Nephron progenitor cell (in vitro differentiated cells): ENCODE measurements at regions not wholly inside any gene's neighbourhood (a gene's known extent, or its start where the extent isn't known, plus 50 kb on each side); places are given as distances from the start of the nearest gene placed in this dataset.
"Not testable (repeated sequence)": the region's sequence is repeated elsewhere in the genome, so short reads cannot be mapped to it uniquely, and the experiment has no call there.

Experiments
- DNase-seq: peaks from one replicate; pipeline ENCODE4 v3.0.0; 2021
- H3K27ac Mint-ChIP-seq: 2 replicates; pipeline ENCODE4 v1.8.0; 2021; ENCODE audit warnings: mild to moderate bottlenecking, moderate library complexity, mixed read lengths
- H3K27me3 Mint-ChIP-seq: 2 replicates; pipeline ENCODE4 v1.8.0; 2021; ENCODE audit warnings: mild to moderate bottlenecking, low read depth, mixed read lengths; ENCODE audit not compliant: poor library complexity
- H3K36me3 Mint-ChIP-seq: 2 replicates; pipeline ENCODE4 v1.8.0; 2021; ENCODE audit warnings: low read depth, mixed read lengths
- H3K4me1 Mint-ChIP-seq: 2 replicates; pipeline ENCODE4 v1.8.0; 2021; ENCODE audit warnings: mixed read lengths
- H3K4me3 Mint-ChIP-seq: 2 replicates; pipeline ENCODE4 v1.8.0; 2021; ENCODE audit warnings: mild to moderate bottlenecking, moderate library complexity, mixed read lengths
- H3K9me3 Mint-ChIP-seq: 2 replicates; pipeline ENCODE4 v1.8.0; 2021; ENCODE audit warnings: mild to moderate bottlenecking, moderate library complexity, mixed read lengths
- CTCF ChIP-seq: fragments of 200-600 bp; sonication (generic); IDR thresholded peaks from 2 replicates; pipeline ENCODE4 v1.5.0; 2021; ENCODE audit warnings: antibody characterized with exemption

DNA sequence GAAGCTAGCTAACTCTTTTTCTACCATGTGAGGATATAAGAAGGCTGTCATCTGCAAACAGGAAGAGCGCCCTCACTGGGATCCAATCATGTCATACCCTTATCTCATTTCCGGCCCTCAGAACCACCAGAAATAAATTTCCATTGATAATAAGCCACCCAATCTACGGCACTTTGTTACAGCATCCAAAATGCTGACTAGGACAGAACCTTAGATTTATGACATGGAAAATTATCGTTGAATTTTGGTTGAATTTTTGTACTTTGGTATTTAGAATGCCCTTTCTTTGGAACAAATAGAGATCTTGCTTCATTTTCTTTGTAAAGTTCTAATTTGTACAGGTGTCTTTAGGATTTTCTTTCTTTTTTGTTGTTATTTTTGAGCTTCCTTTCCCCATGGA lies 53.3 kb upstream of the CYLC2 start:
- Mint-ChIP-seq H3K9me3 (no peaks in the 10 kb centered on the region), H3K4me1 (no peaks in the 10 kb centered on the region), H3K36me3 (no peaks in the 10 kb centered on the region), H3K27me3 (no peaks in the 10 kb centered on the region), H3K4me3 (no peak overlapping the region), H3K27ac (no peak overlapping the region)
- no peak for DNase-seq
- TF ChIP-seq CTCF, result no peak

DNA sequence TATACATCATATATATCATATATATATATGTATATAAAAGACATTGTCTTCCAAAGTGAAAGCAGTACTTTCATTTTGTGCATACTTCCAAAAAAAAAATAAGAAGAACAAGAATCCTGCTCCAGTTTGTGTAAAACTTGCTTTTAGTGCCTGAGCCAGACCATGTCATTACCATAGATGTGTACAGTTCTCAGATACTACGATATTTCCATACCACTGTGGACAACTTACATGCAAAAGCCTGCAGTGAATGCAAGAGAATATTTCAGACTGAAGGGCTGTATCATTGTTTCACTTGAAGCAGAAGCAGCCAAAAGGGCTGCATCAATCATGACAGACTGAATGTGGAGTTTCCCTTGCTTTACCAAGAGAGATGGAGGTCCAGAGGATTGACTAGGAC lies 72.6 kb upstream of the CYLC2 start:
- no peak overlapping the region for H3K27ac Mint-ChIP-seq
- TF ChIP-seq CTCF, result no peak
- H3K36me3 Mint-ChIP-seq, result no peaks in the 10 kb centered on the region
- no peak overlapping the region for H3K4me3 Mint-ChIP-seq
- H3K4me1 Mint-ChIP-seq, result no peaks in the 10 kb centered on the region
- no peak for DNase-seq
- H3K27me3 Mint-ChIP-seq, result no peaks in the 10 kb centered on the region
- H3K9me3 Mint-ChIP-seq, result peaks cover under 1% of the 10 kb centered on the region

DNA sequence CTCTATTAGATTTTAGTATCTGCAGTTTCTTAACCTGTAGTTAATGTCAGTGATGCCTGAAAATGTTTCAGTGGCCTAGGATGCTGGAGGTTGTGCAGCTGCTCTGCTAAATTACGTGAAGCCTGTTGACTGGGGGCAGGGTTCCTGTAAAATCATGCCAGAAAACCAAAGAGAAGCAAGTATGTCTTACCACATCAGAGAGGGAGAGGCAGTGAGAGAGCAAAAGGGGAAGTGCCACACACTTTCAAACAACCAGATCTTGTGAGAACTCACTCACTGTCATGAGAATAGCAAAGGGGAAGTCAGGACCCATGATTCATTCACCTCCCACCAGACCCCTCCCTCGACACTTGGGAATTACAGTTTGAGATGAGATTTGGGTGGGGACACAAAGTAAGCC lies 83.9 kb upstream of the CYLC2 start:
- no peak overlapping the region for H3K4me3 Mint-ChIP-seq
- no peaks in the 10 kb centered on the region for H3K36me3 Mint-ChIP-seq
- no peak for TF ChIP-seq CTCF
- H3K4me1 Mint-ChIP-seq, result no peaks in the 10 kb centered on the region
- no peak for DNase-seq
- H3K27ac Mint-ChIP-seq, result no peak overlapping the region
- H3K9me3 Mint-ChIP-seq, result no peaks in the 10 kb centered on the region
- H3K27me3 Mint-ChIP-seq, result no peaks in the 10 kb centered on the region

GRCh38 chr9:102905795-102906194 lies 89.3 kb upstream of the CYLC2 start:
- not testable (repeated sequence) for H3K4me1 Mint-ChIP-seq

DNA sequence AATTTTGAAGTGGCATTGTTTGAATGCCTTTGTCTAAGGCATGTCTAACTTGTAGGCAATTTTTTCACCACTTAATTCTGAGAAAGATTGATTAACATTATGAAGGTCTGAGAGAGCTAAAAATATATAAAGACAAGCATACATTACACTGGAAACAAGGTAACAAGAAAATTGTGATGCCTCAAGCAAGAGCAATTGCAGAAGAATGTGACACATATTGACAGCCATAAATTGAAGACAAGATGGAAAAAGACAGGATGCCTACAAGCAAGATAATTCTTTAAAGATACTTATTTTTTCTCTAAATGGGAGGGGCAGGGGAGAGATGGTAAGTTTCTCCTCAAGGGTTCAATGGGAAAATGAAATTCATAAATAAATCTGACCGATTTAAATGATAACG lies 103.1 kb upstream of the CYLC2 start:
- H3K4me1 Mint-ChIP-seq, result no peaks in the 10 kb centered on the region
- H3K27me3 Mint-ChIP-seq, result no peaks in the 10 kb centered on the region
- DNase-seq, result no peak
- no peak overlapping the region for H3K4me3 Mint-ChIP-seq
- TF ChIP-seq CTCF, result no peak
- H3K27ac Mint-ChIP-seq, result no peak overlapping the region
- no peaks in the 10 kb centered on the region for H3K9me3 Mint-ChIP-seq
- no peaks in the 10 kb centered on the region for H3K36me3 Mint-ChIP-seq

More at GRCh38 chr9:102905795-102906194, 89.3 kb upstream of the CYLC2 start:
- H3K36me3 Mint-ChIP-seq, H3K4me3 Mint-ChIP-seq, DNase-seq, H3K27me3 Mint-ChIP-seq, H3K27ac Mint-ChIP-seq: not testable (repeated sequence)
- peaks cover 29% of the 10 kb centered on the region for H3K9me3 Mint-ChIP-seq

DNA sequence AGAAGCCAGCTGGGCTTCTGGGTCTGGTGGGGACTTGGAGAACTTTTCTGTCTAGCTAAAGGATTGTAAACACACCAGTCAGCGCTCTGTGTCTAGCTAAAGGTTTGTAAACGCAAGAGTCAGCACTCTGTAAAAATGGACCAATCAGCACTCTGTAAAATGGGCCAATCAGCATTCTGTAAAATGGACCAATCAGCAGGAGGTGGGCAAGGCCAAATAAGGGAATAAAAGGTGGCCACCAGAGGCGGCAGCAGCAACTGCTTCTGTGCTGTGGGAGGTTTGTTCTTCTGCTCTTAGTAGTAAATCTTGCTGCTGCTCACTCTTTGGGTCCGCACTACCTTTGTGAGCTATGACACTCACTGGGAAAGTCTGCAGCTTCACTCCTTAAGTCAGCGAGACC lies 106.4 kb upstream of the CYLC2 start:
- H3K4me1 Mint-ChIP-seq, H3K27me3 Mint-ChIP-seq, H3K27ac Mint-ChIP-seq, H3K4me3 Mint-ChIP-seq, H3K36me3 Mint-ChIP-seq, H3K9me3 Mint-ChIP-seq, DNase-seq: not testable (repeated sequence)

DNA sequence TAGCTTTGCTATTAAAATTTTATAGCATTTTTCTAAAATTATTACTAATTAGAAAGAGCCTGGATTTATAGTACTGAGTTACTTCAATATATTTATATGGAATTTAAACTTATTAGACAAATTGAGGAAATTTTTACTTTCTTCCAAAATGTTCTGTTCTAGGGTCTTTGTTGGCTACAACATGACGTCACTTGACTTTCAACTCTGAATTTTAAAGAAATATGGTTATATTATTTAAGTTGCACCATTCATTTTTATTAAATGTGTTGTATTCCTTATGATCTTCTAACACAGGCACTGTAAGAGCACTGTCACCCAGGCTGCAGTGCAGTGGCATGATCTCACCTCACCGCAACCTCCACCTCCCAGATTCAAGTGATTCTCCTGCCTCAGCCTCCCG lies 119.4 kb upstream of the CYLC2 start:
- TF ChIP-seq CTCF, result no peak
- DNase-seq, result no peak
- Mint-ChIP-seq H3K27ac (no peak overlapping the region), H3K27me3 (no peaks in the 10 kb centered on the region), H3K9me3 (no peaks in the 10 kb centered on the region), H3K4me3 (no peak overlapping the region), H3K4me1 (no peaks in the 10 kb centered on the region), H3K36me3 (no peaks in the 10 kb centered on the region)
